IPS-18c (cell line): ENCODE measurements at regions not wholly inside any gene's neighbourhood (a gene's known extent, or its start where the extent isn't known, plus 50 kb on each side); places are given as distances from the start of the nearest gene placed in this dataset.
"Not testable (repeated sequence)": the region's sequence is repeated elsewhere in the genome, so short reads cannot be mapped to it uniquely, and the experiment has no call there.

Experiments
- H3K4me3 ChIP-seq: 2 replicates; pipeline ENCODE4 v1.7.0; 2013; ENCODE audit warnings: low read depth, mild to moderate bottlenecking, low read length, moderate library complexity; ENCODE audit not compliant: insufficient read depth
- H3K9me3 ChIP-seq: one replicate; pipeline ENCODE4 v1.6.1; 2013; ENCODE audit warnings: mild to moderate bottlenecking, low read length, moderate library complexity; ENCODE audit not compliant: control insufficient read depth, insufficient read depth

DNA sequence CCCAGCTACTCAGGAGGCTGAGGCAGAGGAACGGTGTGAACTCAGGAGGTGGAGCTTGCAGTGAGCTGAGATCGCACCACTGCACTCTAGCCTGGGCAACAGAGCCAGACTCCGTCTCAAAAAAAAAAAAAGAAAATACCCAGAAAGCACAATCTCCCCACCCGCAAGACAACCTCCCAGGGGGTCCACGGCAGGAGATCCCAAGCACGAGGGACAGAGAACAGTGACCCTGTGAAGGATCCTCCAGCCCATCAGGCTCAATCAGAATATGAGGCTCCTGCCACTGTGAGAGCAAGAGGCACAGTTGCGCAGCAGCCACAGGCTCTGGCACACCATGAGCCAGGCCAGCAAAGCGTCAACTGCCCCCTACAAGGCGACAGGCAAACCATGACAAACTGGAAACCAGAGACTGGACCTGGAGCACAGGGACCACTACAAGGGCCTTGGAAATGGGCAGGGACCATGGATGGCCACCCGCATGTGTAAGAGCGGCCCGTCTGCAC lies 164.8 kb upstream of the GRK3 start:
- no peak overlapping the region for H3K4me3 ChIP-seq
- no peaks in the 10 kb centered on the region for H3K9me3 ChIP-seq

- peaks cover 1% of the 10 kb centered on the region for H3K9me3 ChIP-seq
- no peak overlapping the region for H3K4me3 ChIP-seq
Observed at GRCh38 chr22:25402160-25402500, 162.3 kb upstream of the GRK3 start.

DNA sequence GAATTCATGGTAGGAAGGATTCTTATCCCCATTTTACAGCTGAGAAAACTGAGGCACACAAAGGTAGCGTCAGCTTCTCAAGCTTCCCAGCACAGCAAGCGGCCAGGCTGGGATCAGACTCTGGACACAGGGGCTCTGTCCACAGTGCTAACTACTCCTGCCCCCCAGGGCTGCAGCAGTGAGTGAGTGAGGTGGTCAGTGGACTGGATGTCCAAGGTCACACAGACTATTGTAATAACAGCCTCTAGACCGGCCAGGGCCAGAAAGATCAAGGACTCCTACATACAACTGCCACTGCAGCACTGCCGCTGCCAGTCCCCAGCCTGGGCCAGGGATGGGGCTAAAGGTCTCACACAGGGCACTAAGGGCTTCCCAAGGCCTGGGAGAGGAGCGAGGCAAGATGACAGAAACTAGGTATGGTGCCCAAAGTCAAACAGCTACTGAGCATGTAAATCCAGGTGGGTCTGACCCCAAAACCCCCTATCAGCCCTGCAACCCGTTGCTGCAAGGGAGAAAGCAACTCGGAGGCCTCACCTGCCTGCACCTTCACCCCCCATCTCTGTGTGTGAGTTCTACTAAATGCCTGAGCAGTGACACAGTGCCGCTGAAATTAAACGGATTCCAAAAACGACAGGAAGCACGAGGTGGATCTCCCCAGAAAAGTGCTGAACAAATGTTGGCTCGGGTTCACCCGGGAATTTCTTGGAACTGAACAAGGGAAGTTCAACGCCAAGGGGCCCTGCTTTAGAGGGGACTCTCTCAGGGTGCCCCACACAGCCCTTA lies 161.8 kb upstream of the GRK3 start:
- no peak overlapping the region for H3K4me3 ChIP-seq

GRCh38 chr22:25403284-25403810 lies 161.1 kb upstream of the GRK3 start:
- peak overlapping the region; percentile 66; the same call in 1 of the 2 replicates for H3K4me3 ChIP-seq
- peaks cover 2% of the 10 kb centered on the region for H3K9me3 ChIP-seq

More for the DNA sequence above, 161.8 kb upstream of the GRK3 start:
- H3K9me3 ChIP-seq, result peaks cover 2% of the 10 kb centered on the region

- H3K4me3 ChIP-seq, result peak overlapping the region; percentile 66
- H3K9me3 ChIP-seq, result peaks cover 2% of the 10 kb centered on the region
Observed at GRCh38 chr22:25403811-25404471, 160.5 kb upstream of the GRK3 start.

GRCh38 chr22:25404556-25404927 lies 159.9 kb upstream of the GRK3 start:
- peaks cover 2% of the 10 kb centered on the region for H3K9me3 ChIP-seq
- H3K4me3 ChIP-seq, result peak overlapping the region; percentile 66

GRCh38 chr22:25404928-25405816 lies 159.3 kb upstream of the GRK3 start:
- Histone ChIP-seq H3K4me3 (peak overlapping the region; percentile 66), H3K9me3 (peaks cover 2% of the 10 kb centered on the region)

DNA sequence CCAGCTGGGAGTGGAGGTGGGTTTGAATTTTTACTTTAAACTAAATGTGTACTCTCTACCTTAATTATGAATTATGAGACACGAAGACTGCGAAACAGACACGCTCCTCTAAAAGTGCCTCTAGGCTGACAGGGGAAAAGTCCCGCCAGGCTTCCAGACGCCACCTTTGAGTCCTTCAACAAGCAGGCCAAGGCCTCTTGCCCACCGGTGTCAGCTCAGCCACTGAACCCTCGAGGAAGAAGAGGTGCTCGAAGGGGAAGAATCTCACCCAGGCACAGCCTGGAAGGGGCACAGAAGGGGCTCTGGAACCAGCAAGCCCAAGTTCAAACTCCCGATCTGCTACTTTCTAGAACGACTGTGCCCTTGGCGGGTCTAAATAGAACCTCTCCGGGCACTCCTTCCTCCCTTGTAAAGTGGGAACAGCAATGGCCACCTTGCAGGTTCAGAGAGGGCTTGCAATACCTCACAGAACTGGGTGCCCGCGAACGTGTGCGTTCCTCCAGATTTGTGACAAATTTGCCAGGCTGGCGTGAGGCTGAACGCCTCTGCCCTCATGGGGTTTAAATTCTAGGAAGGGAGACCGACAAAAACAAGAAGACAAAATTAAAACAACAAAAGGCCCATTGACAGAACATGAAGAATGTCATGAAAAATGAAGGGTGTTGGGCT lies 158.5 kb upstream of the GRK3 start:
- Histone ChIP-seq H3K9me3 (peaks cover 2% of the 10 kb centered on the region), H3K4me3 (no peak overlapping the region)

- H3K9me3 ChIP-seq, result peaks cover 2% of the 10 kb centered on the region
- H3K4me3 ChIP-seq, result no peak overlapping the region
Observed at GRCh38 chr22:25406510-25407210, 157.8 kb upstream of the GRK3 start.

GRCh38 chr22:25407226-25407858 lies 157.1 kb upstream of the GRK3 start:
- H3K4me3 ChIP-seq, result no peak overlapping the region

DNA sequence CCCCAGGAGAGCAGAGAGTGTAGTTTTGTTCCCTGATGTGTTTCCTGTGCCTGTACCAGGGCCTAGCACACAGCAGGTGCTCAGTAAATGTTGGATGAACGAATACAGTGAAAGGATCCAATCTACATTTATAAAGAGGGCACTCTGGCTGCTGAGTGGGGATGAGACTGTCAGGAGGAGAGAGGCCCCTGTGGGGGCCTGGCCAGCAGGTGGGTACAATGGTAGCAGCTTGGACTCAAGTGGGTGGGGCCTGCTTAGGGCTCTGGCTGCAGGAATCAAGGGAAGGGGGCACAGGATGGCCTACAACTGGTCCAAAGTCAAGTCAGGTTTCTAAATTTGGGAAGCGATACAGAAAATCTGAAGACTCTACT lies 156.6 kb upstream of the GRK3 start:
- H3K9me3 ChIP-seq, result peaks cover 2% of the 10 kb centered on the region
- no peak overlapping the region for H3K4me3 ChIP-seq

More at GRCh38 chr22:25407226-25407858, 157.1 kb upstream of the GRK3 start:
- peaks cover 2% of the 10 kb centered on the region for H3K9me3 ChIP-seq

DNA sequence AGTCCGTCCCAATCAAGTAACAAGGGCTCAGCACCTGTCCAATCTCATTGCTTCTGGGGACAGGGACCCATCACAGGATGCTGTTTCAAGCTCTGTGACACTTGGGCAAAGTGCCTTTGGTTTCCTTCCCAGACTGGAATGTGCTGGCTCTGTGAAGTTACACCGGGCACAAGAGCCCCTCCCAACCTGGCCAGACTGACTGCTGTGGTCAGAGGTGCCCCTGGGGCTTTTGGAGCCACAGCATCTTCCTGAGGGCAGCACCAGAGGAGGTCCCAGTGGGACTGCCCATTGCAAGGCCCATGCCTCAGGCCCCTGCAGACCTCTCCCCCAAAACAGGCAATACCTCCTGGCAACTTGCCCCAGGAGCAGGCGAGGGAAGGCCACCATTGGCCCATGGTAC lies 155.2 kb upstream of the GRK3 start:
- H3K9me3 ChIP-seq, result peaks cover 6% of the 10 kb centered on the region
- no peak overlapping the region for H3K4me3 ChIP-seq

DNA sequence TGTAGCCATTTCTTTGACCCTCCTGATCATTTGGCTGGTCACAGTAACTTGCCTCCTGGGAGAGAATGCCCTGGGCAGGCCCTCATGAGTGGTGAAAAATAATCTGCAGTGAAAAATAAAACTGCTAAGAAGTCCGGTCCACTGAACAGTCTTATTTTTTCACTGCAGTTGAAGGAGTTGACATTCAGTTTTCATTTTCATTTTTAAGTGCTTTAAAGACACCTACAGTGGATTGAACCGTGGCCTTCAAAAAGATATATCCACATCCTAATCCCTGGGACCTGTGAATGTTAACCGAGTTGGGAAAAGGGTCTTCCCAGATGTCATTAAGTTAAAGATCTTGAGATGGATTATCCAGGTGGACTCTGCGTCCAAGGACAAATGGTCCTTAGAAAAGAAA lies 153.6 kb upstream of the GRK3 start:
- Histone ChIP-seq H3K9me3 (peaks cover 6% of the 10 kb centered on the region), H3K4me3 (no peak overlapping the region)

- Histone ChIP-seq H3K9me3 (peaks cover 4% of the 10 kb centered on the region), H3K4me3 (no peak overlapping the region)
Observed at GRCh38 chr22:25413620-25414019, 150.9 kb upstream of the GRK3 start.

DNA sequence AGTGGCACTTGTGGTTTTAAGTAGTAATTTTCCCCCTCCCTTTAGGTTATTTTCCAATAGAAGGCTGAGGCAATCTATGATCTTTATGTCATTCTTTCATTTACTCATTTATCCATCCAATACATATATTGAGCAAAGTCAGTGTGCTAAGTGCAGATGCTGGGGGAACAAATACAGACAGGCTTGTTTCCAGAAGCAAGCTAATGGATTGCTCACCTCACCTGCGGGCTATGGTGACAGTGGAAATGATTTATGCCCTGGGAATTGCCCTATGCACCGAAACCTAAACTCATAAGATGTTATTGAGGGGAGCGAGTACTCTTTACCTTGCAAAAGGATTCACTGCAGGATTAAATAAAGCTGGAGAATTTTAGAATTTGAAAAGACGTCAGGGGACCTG lies 148.7 kb upstream of the GRK3 start:
- H3K9me3 ChIP-seq, H3K4me3 ChIP-seq: not testable (repeated sequence)

DNA sequence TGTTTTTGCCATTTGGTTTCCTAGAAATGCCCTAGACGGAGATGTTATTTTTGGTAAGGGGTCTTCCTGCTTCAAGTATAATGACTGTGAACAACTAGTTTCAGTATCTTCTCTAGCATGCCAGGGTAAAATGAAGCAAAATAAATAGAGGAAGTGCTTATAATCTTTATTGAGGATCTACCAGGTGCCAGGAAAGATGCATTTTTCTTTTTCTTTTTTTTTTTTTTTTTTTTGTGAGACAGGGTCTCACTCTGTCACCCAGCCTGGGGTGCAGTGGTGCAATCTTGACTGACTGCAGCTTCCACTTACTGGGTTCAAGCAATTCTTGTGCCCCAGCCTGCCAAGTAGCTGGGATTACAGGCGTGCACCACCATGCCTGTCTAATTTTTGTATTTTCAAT lies 146.6 kb upstream of the GRK3 start:
- H3K4me3 ChIP-seq, H3K9me3 ChIP-seq: not testable (repeated sequence)
